Natural killer cell (primary cell): ENCODE measurements at regions not wholly inside any gene's neighbourhood (a gene's known extent, or its start where the extent isn't known, plus 50 kb on each side); places are given as distances from the start of the nearest gene placed in this dataset.

ENCODE experiments used
- ATAC-seq, 3 donors: fragments of 150-1000 bp in 2 of 3; fragments of 200-7000 bp in 1 of 3; cut with Tn5 transposase; 1 replicate in 1 of 3; 2 replicates in 2 of 3; pipeline ENCODE4 v1.10.0; 2021; ENCODE audit warnings: mild to moderate bottlenecking in 2 of 3, moderate library complexity in 2 of 3
- DNase-seq, 2 donors: peaks; one replicate each; pipeline versions ENCODE4 v3.0.0 to v3.0.0-alpha.2; 2013 to 2021; ENCODE audit warnings: mixed read lengths in 1 of 2
- H3K27ac ChIP-seq: one replicate; pipeline ENCODE4 v1.5.1; 2013; ENCODE audit warnings: mild to moderate bottlenecking, low read length
- H3K27me3 ChIP-seq: one replicate; pipeline ENCODE4 v1.6.1; 2013; ENCODE audit warnings: low read length; ENCODE audit not compliant: control insufficient read depth, insufficient read depth
- H3K36me3 ChIP-seq: one replicate; pipeline ENCODE4 v1.6.1; 2013; ENCODE audit warnings: low read length; ENCODE audit not compliant: control insufficient read depth, insufficient read depth
- H3K4me1 ChIP-seq: one replicate; pipeline ENCODE4 v1.6.1; 2013; ENCODE audit warnings: low read length; ENCODE audit not compliant: control insufficient read depth, insufficient read depth
- H3K4me3 ChIP-seq: one replicate; pipeline ENCODE4 v1.5.1; 2013; ENCODE audit warnings: low read length
- H3K9me3 ChIP-seq: one replicate; pipeline ENCODE4 v1.6.1; 2013; ENCODE audit warnings: low read length; ENCODE audit not compliant: control insufficient read depth, insufficient read depth
- H3K27ac Mint-ChIP-seq, 2 donors: one replicate each; pipeline ENCODE4 v1.8.0; 2022; ENCODE audit warnings: mild to moderate bottlenecking in 2 of 2, mixed read lengths in 2 of 2, moderate library complexity in 1 of 2
- H3K27me3 Mint-ChIP-seq, 2 donors: one replicate each; pipeline ENCODE4 v1.8.0; 2022; ENCODE audit warnings: low read depth in 2 of 2, mixed read lengths in 2 of 2
- H3K36me3 Mint-ChIP-seq: one replicate; pipeline ENCODE4 v1.8.0; 2022; ENCODE audit warnings: mixed read lengths
- H3K4me1 Mint-ChIP-seq, 2 donors: one replicate each; pipeline ENCODE4 v1.8.0; 2022; ENCODE audit warnings: mixed read lengths in 2 of 2
- H3K4me3 Mint-ChIP-seq: one replicate; pipeline ENCODE4 v1.8.0; 2022; ENCODE audit warnings: mild to moderate bottlenecking, moderate library complexity, mixed read lengths
- H3K9me3 Mint-ChIP-seq, 2 donors: one replicate each; pipeline ENCODE4 v1.8.0; 2022; ENCODE audit warnings: mixed read lengths in 2 of 2
- WGBS: methylation state at CpG from one replicate; pipeline ENCODE4 v1.1.7; 2013; ENCODE audit warnings: missing lambda C conversion rate; ENCODE audit not compliant: insufficient coverage; 5-methylcytosine and 5-hydroxymethylcytosine counted together
- intact Hi-C: fragments of 100-400 bp; cut with micrococcal nuclease; formaldehyde crosslinking; loops from one replicate; pipeline ENCODE4 v1.14.2; 2022
- TF ChIP-seq, protein P1 (sequence below): fragments of 200-600 bp; IDR thresholded peaks from one replicate; pipeline ENCODE4 v1.8.0; 2022; ENCODE audit warnings: antibody characterized with exemption

GRCh38 chr2:65548576-65549256 is 116.3 kb upstream of the SPRED2 start:
- Histone ChIP-seq H3K4me1 (no peaks in the 10 kb centered on the region), H3K27me3 (no peaks in the 10 kb centered on the region), H3K36me3 (no peaks in the 10 kb centered on the region), H3K4me3 (no peak overlapping the region), H3K27ac (no peak overlapping the region), H3K9me3 (no peaks in the 10 kb centered on the region)
- Mint-ChIP-seq H3K4me1 (peaks cover 6 to 7% of the 10 kb centered on the region in 2 donors), H3K4me3 (no peak overlapping the region), H3K36me3 (no peaks in the 10 kb centered on the region), H3K27me3 (peaks cover 2 to 8% of the 10 kb centered on the region in 2 donors), H3K27ac (no peak overlapping the region), H3K9me3 (no peaks in the 10 kb centered on the region)
- intact Hi-C loops = no loop called here
- 89% methylated on average over 6 of the region's 7 CpGs for WGBS
- TF ChIP-seq, protein P1, sequence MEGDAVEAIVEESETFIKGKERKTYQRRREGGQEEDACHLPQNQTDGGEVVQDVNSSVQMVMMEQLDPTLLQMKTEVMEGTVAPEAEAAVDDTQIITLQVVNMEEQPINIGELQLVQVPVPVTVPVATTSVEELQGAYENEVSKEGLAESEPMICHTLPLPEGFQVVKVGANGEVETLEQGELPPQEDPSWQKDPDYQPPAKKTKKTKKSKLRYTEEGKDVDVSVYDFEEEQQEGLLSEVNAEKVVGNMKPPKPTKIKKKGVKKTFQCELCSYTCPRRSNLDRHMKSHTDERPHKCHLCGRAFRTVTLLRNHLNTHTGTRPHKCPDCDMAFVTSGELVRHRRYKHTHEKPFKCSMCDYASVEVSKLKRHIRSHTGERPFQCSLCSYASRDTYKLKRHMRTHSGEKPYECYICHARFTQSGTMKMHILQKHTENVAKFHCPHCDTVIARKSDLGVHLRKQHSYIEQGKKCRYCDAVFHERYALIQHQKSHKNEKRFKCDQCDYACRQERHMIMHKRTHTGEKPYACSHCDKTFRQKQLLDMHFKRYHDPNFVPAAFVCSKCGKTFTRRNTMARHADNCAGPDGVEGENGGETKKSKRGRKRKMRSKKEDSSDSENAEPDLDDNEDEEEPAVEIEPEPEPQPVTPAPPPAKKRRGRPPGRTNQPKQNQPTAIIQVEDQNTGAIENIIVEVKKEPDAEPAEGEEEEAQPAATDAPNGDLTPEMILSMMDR = no peak
- no peak for DNase-seq
- no peak for ATAC-seq

- Histone ChIP-seq H3K27me3 (no peaks in the 10 kb centered on the region), H3K27ac (no peak overlapping the region), H3K4me1 (no peaks in the 10 kb centered on the region), H3K36me3 (no peaks in the 10 kb centered on the region), H3K9me3 (no peaks in the 10 kb centered on the region), H3K4me3 (no peak overlapping the region)
- Mint-ChIP-seq H3K9me3 (no peaks in the 10 kb centered on the region), H3K36me3 (no peaks in the 10 kb centered on the region), H3K27ac (no peak overlapping the region), H3K27me3 (peaks cover 0 to 8% of the 10 kb centered on the region in 2 donors), H3K4me3 (no peak overlapping the region), H3K4me1 (peaks cover under 1 to 2% of the 10 kb centered on the region in 2 donors)
- intact Hi-C loops = no loop called here
- ATAC-seq (no peak), DNase-seq (no peak)
- 82% methylated on average over 4 of the region's 4 CpGs for WGBS
- TF ChIP-seq, protein P1 = no peak
Measured at GRCh38 chr2:65548064-65548463, 115.7 kb upstream of the SPRED2 start.

- no peak for ATAC-seq
- H3K27me3 Mint-ChIP-seq = peaks cover 0 to 8% of the 10 kb centered on the region in 2 donors
- Histone ChIP-seq H3K4me3 (no peak overlapping the region), H3K27me3 (no peaks in the 10 kb centered on the region), H3K36me3 (no peaks in the 10 kb centered on the region), H3K4me1 (no peaks in the 10 kb centered on the region), H3K27ac (no peak overlapping the region), H3K9me3 (no peaks in the 10 kb centered on the region)
- WGBS = 99% methylated on average over 4 of the region's 4 CpGs
- H3K36me3 Mint-ChIP-seq = no peaks in the 10 kb centered on the region
- H3K4me3 Mint-ChIP-seq = no peak overlapping the region
- intact Hi-C loops = no loop called here
- DNase-seq = no peak
- TF ChIP-seq, protein P1 = no peak
- H3K4me1 Mint-ChIP-seq = no peaks in the 10 kb centered on the region
- H3K27ac Mint-ChIP-seq = no peak overlapping the region
- H3K9me3 Mint-ChIP-seq = no peaks in the 10 kb centered on the region
Measured at GRCh38 chr2:65545837-65546805, 113.7 kb upstream of the SPRED2 start.
